HL-60/S4 treated with phorbol 12-myristate 13-acetate at 8.2 ng/mL for 4 days and 3 days (cell line): ENCODE measurements at regions not wholly inside any gene's neighbourhood (a gene's known extent, or its start where the extent isn't known, plus 50 kb on each side); places are given as distances from the start of the nearest gene placed in this dataset.

Source experiments
- in situ Hi-C: fragments of 300-500 bp; cut with MboI; formaldehyde crosslinking; loops from 2 replicates; pipeline ENCODE4 v1.15.0; 2022; ENCODE audit warnings: low sequenced_read_pairs

DNA sequence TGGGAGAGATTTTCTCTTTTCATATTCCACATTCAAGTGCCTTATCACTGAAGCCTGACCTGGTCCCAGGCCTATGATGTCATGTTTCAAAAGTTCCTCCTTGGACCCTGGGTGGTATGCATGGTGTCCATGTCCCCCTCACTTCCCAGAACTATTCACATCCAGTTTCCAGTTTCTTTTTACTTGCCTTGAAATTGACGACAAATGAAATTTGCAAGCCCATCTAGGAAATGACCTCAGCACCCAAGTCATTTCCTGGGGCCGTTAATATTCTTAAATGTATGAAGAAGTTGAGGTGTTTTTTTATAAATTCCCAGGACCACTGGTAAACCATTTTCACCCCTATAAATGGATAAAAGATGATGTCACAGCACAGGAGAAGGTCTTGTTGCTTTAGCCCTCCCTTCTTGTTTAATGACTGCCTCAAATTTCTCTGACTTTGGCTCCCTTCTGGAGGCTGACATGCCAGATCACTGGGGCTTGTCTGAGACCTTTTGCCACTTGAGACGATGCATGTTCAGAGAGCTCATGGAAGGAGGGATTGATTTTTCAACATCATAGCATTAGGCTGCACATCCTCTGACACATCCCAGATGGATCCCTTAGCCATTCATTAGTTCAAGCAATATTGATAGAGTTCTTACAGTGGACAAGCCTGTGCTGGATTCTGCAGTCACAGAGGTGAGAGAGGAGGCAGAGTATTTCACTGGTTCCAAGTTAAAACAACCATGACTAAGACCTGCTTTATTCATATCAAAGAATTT lies 221.3 kb downstream of the PLPP3 start:
- in situ Hi-C loops: no loop called here

DNA sequence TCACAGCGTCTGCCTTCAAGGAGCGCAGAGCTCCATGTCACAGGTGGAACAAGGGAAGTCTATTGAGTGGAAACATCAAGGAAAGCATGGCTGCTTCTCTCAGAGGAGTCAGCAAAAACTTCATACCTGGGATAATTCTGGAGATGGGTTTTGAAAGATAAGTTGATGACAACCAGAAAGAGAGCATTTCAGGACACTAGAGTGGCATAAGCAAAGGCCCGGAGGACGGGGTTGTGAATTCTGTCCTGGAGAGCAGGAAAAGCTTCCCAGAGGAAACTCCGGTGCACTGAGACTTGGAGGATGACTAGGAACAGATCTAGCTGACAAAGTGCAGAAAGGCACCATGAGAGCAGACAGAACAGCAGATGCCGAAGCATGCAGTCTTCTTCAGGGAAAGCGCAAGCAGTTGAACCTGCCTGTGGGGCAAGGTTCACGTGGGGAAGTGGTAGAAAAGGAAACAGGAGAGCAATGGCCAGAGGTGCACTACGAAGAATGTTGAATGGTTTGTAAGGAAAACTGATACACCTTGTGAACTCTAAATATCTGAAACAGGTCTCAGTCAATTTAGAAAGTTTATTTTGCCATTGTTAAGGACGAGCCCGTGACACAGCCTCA lies 222.9 kb downstream of the PLPP3 start:
- in situ Hi-C loops: no loop called here

DNA sequence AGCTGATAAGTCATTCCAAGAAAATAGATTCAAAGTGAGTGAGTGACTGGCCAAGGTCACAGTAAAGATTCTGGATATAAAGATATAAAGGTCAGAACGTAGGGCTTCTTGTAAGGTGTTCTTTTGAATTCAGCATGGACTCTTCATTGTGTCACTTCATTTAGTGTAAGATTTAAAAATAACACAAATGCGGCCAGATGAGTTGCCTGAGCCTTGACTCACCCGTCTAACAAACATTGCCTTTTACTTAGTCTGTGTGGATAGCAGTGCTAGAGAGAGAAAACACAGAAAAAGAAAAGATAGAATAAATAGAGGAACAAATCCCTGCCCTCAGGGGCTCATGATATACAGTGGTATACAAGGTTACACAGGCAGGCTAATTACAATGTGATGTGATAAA lies 223.4 kb downstream of the PLPP3 start:
- in situ Hi-C loops: no loop called here

DNA sequence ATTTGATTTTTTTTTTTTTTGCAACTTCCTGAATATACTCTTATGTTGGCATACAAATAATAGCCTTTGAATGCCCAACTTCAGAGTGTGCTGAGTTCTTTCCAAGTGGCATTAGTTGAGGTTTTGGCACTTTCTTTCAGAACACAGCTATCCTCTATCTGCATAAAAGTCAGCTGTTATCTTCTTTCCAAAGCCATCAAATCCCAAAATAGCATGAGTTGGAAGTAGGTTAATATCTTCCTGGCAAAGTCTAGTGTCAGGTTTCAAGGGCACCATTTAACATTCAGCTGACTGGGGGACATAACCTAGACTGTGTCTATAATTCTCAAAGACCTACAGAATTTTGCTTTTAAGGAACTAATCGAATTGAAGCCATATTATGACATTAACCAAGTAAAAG lies 223.9 kb downstream of the PLPP3 start:
- in situ Hi-C loops: no loop called here

DNA sequence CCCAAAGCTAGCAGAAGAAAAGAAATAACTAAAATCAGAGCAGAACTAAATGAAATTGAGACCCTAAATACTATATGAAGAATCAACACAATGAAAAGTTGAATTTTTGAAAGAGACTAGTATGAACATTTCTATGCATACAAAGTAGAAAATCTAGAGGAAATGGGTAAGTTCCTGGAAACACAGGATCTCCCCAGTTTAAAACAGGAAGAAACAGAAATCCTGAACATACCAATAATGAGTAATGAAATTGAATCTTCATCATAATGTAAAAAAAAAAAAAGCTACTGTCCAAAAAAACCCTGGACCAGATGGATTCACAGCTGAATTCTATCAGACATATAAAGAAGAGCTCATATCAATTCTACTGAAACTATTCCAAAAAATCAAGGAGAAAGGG lies 233.5 kb downstream of the PLPP3 start:
- in situ Hi-C loops: no loop called here

DNA sequence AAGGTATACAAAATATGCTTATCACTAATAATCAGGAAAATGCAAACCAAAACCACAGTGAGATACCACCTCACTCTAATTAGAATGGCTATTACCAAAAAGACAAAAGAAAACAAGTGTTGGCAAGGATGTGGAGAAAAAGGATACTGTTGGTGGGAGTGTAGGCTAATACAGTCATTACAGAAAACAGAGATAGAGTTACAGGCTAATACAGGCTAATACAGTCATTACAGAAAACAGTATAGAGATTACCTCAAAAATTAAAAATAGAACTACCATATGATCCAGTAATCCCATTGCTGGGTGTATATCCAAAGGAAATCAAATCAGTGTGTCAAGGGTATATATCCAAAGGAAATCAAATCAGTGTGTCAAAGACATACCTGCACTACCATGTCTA lies 238.4 kb downstream of the PLPP3 start:
- in situ Hi-C loops: no loop called here

DNA sequence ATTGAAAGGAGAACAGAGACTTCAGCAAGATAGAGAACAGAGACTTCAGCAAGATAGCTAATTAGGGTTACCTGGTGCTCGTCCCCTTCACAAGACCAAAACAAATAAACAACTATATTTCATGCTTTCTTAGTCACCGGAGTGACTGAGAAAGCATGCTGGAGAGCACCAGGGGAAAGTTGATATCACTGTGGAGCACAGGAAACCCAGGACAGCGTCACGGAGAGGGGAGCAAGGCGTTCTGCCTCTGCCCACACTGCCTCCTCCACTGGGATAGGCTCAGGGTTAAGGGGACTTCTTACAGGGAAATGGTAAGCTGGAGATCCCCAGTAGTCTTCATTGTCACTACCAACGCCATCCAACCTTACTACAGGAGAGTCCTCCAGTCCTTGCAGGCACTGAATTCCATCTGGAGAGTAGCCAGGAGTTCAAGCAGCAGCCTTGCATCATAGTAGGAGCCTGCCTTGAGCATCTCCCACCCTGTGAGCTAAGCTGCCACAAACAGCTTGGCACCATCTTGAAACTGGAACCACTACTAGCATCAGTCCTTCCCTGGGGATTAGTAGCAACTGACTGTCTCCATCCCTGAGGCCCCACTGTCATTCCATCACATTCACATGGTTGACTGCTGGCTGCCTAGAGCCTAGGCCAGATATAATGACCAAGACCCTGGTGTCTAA lies 239.4 kb downstream of the PLPP3 start:
- in situ Hi-C loops: no loop called here

DNA sequence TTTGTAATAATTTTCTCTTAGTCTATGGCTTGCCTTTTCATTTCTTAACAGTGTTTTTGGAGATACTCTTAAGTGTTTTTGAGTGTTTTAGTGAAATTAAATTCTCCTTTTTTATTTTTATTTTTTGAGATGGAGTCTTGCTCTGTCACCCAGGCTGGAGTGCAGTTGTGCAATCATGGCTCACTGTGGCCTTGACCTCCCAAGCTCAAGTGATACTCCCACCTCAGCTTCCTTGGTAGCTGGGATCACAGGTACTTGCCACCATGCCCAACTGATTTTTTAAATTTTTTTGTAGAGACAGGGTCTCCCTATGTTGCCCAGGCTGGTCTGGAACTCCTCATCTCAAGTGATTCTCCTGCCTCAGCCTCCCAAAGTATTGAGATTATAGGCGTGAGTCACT lies 240.3 kb downstream of the PLPP3 start:
- in situ Hi-C loops: no loop called here

DNA sequence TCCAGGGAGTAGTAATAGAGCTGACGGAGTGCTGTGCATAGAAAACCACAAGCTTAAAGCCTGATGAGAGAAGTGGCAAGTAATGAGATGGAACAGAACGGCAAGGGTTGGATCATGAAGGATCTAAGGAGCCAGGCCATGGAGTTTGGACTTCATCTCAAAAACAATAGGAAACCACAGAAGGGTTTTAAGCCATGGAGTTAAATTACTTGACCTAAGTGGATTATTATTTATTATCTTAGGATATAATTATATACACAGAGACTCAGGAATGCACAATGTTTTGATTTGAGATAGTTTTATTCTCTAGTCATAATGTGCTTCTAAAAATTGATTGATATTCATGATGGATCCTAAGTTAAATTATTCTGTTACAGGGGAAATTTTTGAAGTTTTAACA lies 242.4 kb downstream of the PLPP3 start:
- in situ Hi-C loops: no loop called here

DNA sequence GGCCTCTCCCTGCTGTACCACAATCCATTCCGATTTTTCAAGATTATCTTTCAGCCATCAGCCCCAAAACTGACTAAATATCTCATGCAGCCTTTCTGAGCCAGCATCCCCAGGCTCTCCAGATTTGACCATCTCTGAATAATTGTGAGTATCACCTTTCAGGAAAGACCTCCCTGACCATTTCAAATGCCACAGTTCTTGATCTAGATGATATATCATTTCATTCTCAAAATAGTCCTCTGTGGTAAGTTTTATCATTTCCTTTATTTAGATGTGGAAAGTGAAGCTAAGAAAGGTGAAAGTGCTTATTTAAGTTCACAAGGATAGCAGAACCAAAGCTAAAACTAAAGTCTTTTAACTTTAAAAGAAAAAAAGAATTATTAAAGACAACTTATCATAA lies 244.0 kb downstream of the PLPP3 start:
- in situ Hi-C loops: no loop called here

DNA sequence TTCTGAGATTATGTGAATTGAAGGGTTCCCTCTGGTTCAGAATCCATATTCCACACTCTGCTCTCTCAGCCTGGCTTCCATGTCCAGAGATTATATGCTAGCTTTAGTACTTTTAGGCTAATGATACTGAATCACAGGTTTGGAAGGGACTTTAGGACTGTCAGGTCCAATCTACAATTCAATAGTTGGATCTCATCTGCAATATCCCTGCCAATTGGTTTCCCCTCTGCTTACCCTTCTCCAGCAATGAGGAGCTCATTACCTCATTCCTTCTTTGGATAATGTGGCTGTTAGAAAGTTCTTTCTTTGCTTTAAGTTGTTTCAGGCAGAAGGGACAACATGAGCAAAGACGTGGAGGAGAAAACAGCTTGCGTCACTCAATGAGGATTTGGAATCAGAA lies 245.3 kb downstream of the PLPP3 start:
- in situ Hi-C loops: no loop called here

DNA sequence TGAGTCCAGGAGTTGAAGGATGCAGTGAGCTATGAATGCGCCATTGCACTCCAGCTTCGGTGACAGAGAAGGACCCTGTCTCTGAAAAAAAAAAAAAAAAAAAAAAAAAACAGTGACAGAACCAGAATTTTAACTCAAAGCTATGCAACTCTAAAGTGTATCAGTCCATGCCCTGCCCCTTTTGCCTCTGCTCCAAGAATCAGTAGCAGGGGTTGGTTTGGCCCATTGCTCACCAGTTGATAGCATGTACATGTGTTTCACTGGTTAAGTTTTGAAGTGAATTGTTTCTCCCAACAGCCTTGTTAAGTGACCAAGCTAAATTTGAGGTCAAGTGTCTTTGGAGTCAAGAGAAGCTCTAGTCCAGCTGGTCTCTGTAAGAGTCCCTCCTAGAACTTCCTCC lies 245.9 kb downstream of the PLPP3 start:
- in situ Hi-C loops: no loop called here

DNA sequence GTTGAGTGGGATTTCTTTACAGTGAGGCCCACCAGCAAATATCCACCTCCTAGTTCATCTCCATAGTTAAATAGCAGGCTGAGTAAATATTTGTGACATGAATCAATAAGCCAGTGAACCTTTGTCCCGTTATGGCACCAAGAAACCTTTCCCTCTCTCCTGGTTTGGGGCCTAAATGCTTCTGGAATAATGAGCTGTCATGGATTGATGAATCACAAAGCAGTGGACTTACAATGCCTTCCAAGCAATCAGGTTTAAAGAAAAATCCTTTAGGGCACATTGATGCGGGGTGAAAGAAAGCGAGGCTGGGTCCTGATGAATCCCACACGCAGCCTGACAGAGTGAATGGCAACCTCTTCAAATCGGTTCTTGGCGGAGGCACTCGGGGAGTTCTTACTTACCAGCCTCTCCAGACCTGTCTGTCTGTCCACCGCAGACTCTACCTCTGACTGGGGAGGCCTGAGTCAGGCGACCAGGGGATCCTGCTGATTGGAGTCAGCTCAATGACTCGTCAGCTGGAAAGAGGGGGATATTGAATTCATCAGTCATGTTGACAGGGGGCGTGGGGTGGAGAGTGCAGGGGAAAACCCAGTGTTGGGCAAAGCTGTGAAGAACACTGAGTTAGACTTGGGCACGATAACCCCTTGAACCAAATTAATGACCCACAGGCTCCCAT lies 247.3 kb downstream of the PLPP3 start:
- in situ Hi-C loops: no loop called here

DNA sequence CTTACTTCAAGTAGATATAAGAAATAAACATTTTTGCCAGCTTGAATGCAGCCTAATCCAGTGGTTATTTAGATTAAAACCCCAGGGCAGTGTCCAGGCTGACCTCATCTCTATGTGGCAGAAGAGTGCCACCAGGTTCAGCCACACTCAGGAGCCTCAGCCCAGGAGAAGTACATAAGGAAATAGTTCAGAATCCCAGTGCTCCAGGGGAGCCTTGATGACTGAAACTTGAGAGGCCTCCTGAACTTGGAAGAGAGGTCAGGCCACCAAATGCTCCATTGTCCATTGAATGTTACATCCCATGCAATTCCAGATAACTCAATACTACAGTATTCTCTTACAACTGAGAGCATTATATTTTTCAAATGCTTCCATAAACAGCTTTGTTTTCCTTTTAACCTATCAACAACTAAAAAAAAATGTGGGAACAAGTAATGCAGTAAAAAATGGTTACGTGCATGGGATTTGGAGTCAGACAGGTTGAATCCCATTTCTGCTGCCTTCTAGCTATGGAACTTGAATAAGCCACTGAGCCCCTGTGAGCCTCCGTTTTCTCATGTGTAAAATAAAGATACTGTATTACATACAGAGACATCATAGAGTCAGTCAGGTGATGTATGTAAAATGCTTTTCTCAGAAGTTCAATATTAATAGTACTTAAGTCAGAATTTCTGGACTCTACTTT lies 248.0 kb downstream of the PLPP3 start:
- in situ Hi-C loops: no loop called here

DNA sequence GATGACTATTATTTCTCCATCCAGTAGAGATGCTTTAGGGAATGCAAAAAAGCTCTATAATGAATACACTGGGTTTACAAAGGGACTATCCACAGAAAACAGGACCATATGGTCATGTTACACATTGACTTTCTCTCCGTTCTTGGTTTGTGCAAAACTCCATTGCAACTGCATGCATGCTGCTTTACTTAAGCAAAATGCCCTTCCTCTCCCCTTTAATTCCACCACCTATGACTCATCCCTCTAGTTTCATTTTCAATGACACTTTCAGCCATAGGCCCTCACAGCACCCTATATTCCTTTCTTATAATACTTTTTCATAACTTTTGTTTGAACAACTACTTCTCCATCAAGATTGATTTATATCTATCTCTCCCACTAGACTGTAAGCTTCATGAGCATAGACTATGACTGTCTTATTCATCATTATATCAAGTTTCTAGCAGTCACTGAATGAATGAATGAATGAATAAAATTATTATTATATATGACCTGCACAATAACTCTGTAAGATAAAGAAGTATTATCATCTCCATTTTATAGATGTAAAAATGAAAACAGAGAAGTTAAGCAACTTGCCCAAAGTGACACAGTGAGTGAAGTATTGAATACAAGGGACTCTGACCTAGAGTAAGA lies 248.9 kb downstream of the PLPP3 start:
- in situ Hi-C loops: no loop called here

DNA sequence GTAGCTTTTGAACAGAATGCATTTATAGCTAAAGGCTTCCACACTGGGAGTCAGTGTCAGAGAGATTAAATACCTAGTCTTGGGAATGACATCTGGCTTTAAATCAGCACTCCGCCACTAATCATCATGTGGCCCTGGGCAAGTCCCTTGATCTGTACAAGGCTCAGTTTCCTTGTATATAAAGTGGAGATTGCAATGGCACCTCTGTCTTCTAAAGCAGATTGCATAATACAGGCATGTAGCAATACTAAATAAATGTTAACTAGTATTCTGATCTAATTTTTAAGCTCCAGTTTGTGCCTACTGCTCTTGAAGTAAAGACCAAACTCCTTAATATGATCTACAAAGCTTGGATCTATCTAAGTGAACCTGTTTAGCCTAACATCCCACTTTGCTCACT lies 249.4 kb downstream of the PLPP3 start:
- in situ Hi-C loops: no loop called here

DNA sequence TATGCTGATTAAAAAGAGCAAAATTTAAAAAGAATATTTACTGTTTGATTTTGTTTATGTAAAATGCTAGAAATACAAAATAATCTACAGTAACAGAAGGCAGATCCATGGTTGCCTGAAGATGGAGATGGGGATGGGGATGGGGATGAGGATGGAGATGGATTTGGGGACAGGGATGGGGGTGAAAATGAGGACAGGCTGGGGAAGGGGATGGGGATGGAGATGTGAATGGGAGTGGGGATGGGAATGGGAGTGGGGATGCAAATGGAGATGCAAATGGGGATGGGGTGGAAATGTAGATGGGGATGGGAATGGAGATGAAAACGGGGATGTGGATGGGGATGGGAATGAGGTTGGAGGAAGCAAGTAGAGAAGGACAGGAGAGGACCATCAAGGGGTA lies 252.2 kb downstream of the PLPP3 start:
- in situ Hi-C loops: no loop called here

DNA sequence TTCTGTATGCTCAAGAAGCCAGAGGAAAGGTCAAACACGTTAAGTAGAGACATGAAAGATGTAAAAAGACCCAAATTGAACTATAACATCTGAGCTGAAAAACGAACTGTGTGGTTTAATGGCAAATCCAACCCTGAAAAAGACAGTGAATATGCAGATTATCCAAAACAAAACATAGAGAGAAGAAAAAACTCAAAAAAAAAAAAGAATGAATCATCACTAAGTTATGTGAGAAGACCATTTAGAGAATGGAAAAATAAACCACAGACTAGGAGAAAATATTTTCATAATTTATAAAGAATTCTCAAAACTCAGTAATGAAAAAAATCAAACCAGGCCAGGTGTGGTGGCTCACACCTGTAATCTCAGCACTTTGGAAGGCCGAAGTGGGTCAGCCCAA lies 253.3 kb downstream of the PLPP3 start:
- in situ Hi-C loops: no loop called here

DNA sequence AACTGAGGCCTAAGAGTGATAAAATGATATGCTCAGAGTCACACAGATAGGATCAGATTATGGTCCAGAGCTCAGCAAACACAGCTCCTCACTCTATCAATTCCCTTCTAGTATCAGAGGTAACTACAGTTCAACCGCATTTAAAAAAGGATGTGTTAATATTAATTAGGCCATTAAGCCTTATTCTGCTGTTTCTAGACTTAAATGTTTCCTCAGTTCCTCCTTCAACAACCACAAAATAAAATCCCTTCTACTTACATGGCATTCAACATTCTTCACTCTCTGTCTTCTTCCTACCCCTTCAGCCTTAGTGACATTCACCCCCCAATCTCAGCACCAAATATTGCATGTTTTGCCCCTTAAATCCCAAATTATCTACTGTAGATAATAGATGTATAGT lies 254.9 kb downstream of the PLPP3 start:
- in situ Hi-C loops: no loop called here

DNA sequence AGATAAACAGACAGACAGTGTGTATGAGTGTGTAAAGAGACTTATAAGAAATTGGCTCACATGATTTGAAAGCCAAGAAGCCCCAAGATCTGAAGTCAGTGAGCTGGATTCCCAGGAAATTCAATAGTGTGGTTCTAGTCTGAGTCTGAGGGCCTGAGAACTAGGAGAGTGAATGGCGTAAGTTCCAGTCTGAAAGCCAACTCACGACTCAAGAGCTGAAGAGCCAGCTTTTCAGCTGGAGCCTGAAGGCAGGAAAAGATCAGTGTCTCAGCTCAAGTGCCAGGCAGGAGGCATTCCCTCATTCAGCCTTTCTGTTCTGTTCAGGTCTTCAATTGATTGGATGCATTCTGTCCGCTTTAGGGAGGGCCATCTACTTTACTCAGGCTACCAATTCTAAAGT lies 257.2 kb downstream of the PLPP3 start:
- in situ Hi-C loops: no loop called here

DNA sequence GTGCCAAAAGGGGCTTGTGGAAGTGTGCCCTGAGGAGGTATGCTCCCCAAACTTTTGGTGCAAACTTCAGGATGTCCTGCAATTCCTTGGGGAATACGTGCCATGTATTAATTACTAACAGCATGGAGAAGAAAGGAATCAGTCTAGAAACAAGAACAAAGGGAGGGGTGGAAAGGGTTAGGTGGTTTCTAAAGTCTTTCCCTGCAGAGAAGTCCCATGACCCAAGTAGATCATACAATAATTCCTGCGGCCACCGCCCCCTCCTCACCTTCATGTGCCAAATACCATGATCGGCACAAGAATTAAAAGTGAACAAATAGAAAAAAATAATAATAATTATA lies 258.2 kb downstream of the PLPP3 start:
- in situ Hi-C loops: no loop called here
